KOPT-K1 (cell line): ENCODE measurements at regions not wholly inside any gene's neighbourhood (a gene's known extent, or its start where the extent isn't known, plus 50 kb on each side); places are given as distances from the start of the nearest gene placed in this dataset.
"Not testable (repeated sequence)": the region's sequence is repeated elsewhere in the genome, so short reads cannot be mapped to it uniquely, and the experiment has no call there.

ENCODE experiments used
- H3K27ac ChIP-seq: fragments of 200-600 bp; sonication (generic); 2 replicates; pipeline ENCODE4 v1.5.1; 2016; ENCODE audit warnings: antibody characterized with exemption, mild to moderate bottlenecking, low read depth, low read length; ENCODE audit not compliant: poor library complexity, severe bottlenecking
- H3K36me3 ChIP-seq: fragments of 200-600 bp; sonication (generic); 2 replicates; pipeline ENCODE4 v1.5.1; 2017; ENCODE audit warnings: antibody characterized with exemption, mild to moderate bottlenecking, low read length, moderate library complexity; ENCODE audit not compliant: insufficient read depth
- H3K9me3 ChIP-seq: fragments of 200-600 bp; sonication (generic); 2 replicates; pipeline ENCODE4 v1.5.1; 2017; ENCODE audit warnings: antibody characterized with exemption, low read length, mild to moderate bottlenecking; ENCODE audit not compliant: insufficient read depth, poor library complexity, severe bottlenecking

GRCh38 chr2:111496176-111496575 lies 375.5 kb downstream of the BCL2L11 start:
- not testable (repeated sequence) for H3K27ac ChIP-seq, H3K9me3 ChIP-seq

GRCh38 chr2:111496860-111497259 lies 376.1 kb downstream of the BCL2L11 start:
- not testable (repeated sequence) for H3K27ac ChIP-seq, H3K36me3 ChIP-seq

More at GRCh38 chr2:111496176-111496575, 375.5 kb downstream of the BCL2L11 start:
- not testable (repeated sequence) for H3K36me3 ChIP-seq

GRCh38 chr2:111497270-111497669 lies 376.6 kb downstream of the BCL2L11 start:
- not testable (repeated sequence) for H3K27ac ChIP-seq, H3K9me3 ChIP-seq, H3K36me3 ChIP-seq

More at GRCh38 chr2:111496860-111497259, 376.1 kb downstream of the BCL2L11 start:
- not testable (repeated sequence) for H3K9me3 ChIP-seq

- H3K36me3 ChIP-seq, H3K9me3 ChIP-seq, H3K27ac ChIP-seq: not testable (repeated sequence)
Observed at GRCh38 chr2:111500536-111501062, 379.9 kb downstream of the BCL2L11 start.

GRCh38 chr2:111503844-111504570 lies 380.0 kb downstream of the ANAPC1 start:
- H3K27ac ChIP-seq = not testable (repeated sequence)

GRCh38 chr2:111504571-111504942 lies 379.4 kb downstream of the ANAPC1 start:
- H3K9me3 ChIP-seq, H3K36me3 ChIP-seq, H3K27ac ChIP-seq: not testable (repeated sequence)

More at GRCh38 chr2:111503844-111504570, 380.0 kb downstream of the ANAPC1 start:
- H3K9me3 ChIP-seq, H3K36me3 ChIP-seq: not testable (repeated sequence)

- H3K9me3 ChIP-seq, H3K27ac ChIP-seq, H3K36me3 ChIP-seq: not testable (repeated sequence)
Observed at GRCh38 chr2:111505267-111505666, 378.7 kb downstream of the ANAPC1 start.

- not testable (repeated sequence) for H3K27ac ChIP-seq, H3K9me3 ChIP-seq, H3K36me3 ChIP-seq
Observed at GRCh38 chr2:111506936-111507335, 377.1 kb downstream of the ANAPC1 start.

- not testable (repeated sequence) for H3K9me3 ChIP-seq, H3K36me3 ChIP-seq
Observed at GRCh38 chr2:111509225-111509869, 374.6 kb downstream of the ANAPC1 start.

GRCh38 chr2:111510384-111510783 lies 373.6 kb downstream of the ANAPC1 start:
- H3K27ac ChIP-seq, H3K36me3 ChIP-seq, H3K9me3 ChIP-seq: not testable (repeated sequence)

More at GRCh38 chr2:111509225-111509869, 374.6 kb downstream of the ANAPC1 start:
- H3K27ac ChIP-seq = not testable (repeated sequence)

GRCh38 chr2:111511062-111511461 lies 372.9 kb downstream of the ANAPC1 start:
- H3K27ac ChIP-seq, H3K36me3 ChIP-seq, H3K9me3 ChIP-seq: not testable (repeated sequence)

GRCh38 chr2:111512378-111512777 lies 371.6 kb downstream of the ANAPC1 start:
- H3K9me3 ChIP-seq, H3K27ac ChIP-seq, H3K36me3 ChIP-seq: not testable (repeated sequence)

GRCh38 chr2:111514138-111514537 lies 369.9 kb downstream of the ANAPC1 start:
- H3K27ac ChIP-seq, H3K36me3 ChIP-seq, H3K9me3 ChIP-seq: not testable (repeated sequence)

GRCh38 chr2:111517050-111517720 lies 366.8 kb downstream of the ANAPC1 start:
- H3K9me3 ChIP-seq, H3K27ac ChIP-seq, H3K36me3 ChIP-seq: not testable (repeated sequence)

GRCh38 chr2:111517721-111518053 lies 366.3 kb downstream of the ANAPC1 start:
- not testable (repeated sequence) for H3K9me3 ChIP-seq, H3K27ac ChIP-seq, H3K36me3 ChIP-seq
